Choroid plexus epithelial cell (primary cell): ENCODE measurements at regions not wholly inside any gene's neighbourhood (a gene's known extent, or its start where the extent isn't known, plus 50 kb on each side); places are given as distances from the start of the nearest gene placed in this dataset.
A peak's percentile ranks its signal among the peaks of the same experiment; 100 is the strongest.

Experiments
- DNase-seq: peaks from one replicate; pipeline ENCODE4 v3.0.0-alpha.2; 2010; ENCODE audit warnings: low read depth
- H3K4me3 ChIP-seq: 2 replicates; pipeline ENCODE4 v1.5.1; 2011; ENCODE audit warnings: low read depth, mild to moderate bottlenecking, control low read depth, low read length, moderate library complexity
- CTCF ChIP-seq: conservative IDR thresholded peaks from 2 replicates; pipeline ENCODE4 v1.5.1; 2011; ENCODE audit warnings: low read depth, mild to moderate bottlenecking, control low read depth, inconsistent platforms, low read length, moderate library complexity

DNA sequence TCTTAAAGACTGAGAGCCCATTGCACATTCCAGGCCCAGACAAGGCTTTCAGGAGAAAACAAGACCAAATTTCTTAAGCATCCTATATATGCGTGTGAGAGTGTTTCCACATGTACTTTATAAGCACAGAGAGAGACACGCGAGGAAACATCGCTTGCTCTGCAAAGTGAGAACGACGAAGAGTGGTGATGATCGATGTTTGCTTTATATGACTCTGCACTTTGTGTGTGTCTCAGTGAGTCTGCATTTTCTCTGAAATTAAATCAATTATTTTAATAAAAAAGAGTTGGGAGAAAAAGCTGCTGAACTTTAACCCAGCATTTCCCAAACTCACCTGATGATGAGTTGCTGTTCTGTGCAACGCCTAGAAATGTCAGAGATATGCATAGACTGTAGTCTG lies 61.7 kb upstream of the ZMIZ1 start:
- TF ChIP-seq CTCF: no peak

DNA sequence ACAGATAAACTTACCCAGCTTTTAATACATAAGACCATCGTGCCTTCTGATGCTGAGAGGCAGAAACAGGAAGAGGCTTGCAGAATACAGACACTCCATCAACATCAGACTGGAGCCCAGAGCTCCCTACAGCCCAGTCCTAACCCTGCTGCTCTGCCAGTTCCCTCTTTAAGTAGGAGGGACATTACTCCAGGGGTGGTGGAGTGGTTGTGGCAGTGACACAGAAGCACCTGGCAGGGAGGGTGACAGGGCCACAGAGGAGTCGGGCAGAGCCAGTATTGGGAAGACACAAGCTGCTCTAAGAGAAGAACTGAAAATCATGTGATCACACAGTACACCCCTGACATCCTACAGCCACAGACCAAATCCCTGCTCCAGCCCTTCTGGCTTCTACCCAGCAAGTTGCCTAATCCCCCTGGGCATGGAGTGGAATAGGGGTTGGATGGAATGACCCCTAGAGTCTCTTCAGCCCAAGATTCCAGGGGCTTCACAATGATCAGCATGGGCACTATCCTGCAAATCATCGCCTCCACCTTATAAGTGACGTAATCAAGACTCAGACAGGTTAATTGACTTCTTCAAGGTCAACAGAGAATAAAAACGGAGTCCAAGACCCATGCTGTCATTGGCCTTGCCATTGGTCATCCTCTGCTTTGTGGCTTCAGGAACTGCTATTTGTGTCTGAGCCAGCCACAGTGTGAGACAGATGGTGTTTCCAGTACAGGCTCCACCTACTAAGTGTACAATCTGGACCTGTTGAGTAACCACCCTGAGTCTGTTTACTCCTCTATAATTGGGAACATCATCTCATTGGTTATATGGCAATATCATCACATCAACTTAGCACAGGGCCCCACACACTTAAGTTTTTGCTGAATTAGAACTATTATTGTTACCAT lies 61.1 kb upstream of the ZMIZ1 start:
- peak; percentile 45 for DNase-seq
- TF ChIP-seq CTCF: no peak
- no peak overlapping the region for H3K4me3 ChIP-seq

More for the DNA sequence above, 61.7 kb upstream of the ZMIZ1 start:
- no peak for DNase-seq
- no peak overlapping the region for H3K4me3 ChIP-seq

DNA sequence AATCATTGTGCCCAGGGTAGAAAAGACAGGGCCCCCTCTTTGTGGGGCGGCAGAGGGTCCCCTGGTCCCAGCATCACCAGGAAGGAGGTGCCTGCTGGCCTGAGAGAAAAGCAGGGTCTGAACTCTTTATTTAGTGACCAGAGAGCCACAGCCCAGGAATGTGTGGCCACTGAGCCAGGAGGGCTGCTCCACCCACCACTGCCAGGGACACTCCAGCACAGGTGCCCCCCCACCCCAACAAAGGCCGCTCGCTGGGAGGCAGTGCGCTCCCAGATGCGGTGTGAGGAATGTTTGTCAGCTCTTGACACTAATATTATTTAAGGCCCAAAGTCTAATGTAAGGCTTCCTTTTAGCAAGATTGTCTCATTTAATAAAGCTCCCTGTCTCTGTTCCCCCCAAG lies 59.6 kb upstream of the ZMIZ1 start:
- H3K4me3 ChIP-seq: no peak overlapping the region
- no peak for TF ChIP-seq CTCF
- no peak for DNase-seq

GRCh38 chr10:79012567-79012966 lies 56.2 kb upstream of the ZMIZ1 start:
- no peak for TF ChIP-seq CTCF
- no peak overlapping the region for H3K4me3 ChIP-seq
- no peak for DNase-seq

GRCh38 chr10:79013406-79013987 lies 55.3 kb upstream of the ZMIZ1 start:
- TF ChIP-seq CTCF: no peak
- no peak for DNase-seq
- no peak overlapping the region for H3K4me3 ChIP-seq

- no peak overlapping the region for H3K4me3 ChIP-seq
- no peak for DNase-seq
- no peak for TF ChIP-seq CTCF
Measured at GRCh38 chr10:79014796-79015195, 54.0 kb upstream of the ZMIZ1 start.
